Common myeloid progenitor, CD34-positive (primary cell): ENCODE measurements at regions not wholly inside any gene's neighbourhood (a gene's known extent, or its start where the extent isn't known, plus 50 kb on each side); places are given as distances from the start of the nearest gene placed in this dataset.

Experiments
- CTCF ChIA-PET: fragments of 350-600 bp; sonication (Branson Sonifier 250); formaldehyde crosslinking; loops from one replicate; lab custom pipeline; 2021; ENCODE audit warnings: antibody characterized with exemption; lab: Charles Lee
- POLR2A ChIA-PET: fragments of 350-600 bp; sonication (Branson Sonifier 250); formaldehyde crosslinking; loops from one replicate; lab custom pipeline; 2021; ENCODE audit warnings: antibody characterized with exemption; lab: Charles Lee
- DNase-seq, 3 donors: peaks; one replicate each; pipeline versions ENCODE4 v3.0.0 to v3.0.0-alpha.2; 2013
- H3K27ac ChIP-seq, 2 experiments: 1 replicate in 1 of 2; 2 replicates in 1 of 2; pipeline ENCODE4 v1.7.0; 2013; ENCODE audit warnings: inconsistent platforms in 2 of 2, low read length in 2 of 2, mild to moderate bottlenecking in 2 of 2, low read depth in 1 of 2, moderate library complexity in 1 of 2; ENCODE audit not compliant: severe bottlenecking in 2 of 2, insufficient read depth in 1 of 2, poor library complexity in 1 of 2
- H3K27me3 ChIP-seq, 5 experiments: replicated peaks in 2 of 5; 1 replicate in 3 of 5; 2 replicates in 2 of 5; pipeline versions ENCODE4 v1.6.1 to v1.7.0; 2013; ENCODE audit warnings: low read length in 4 of 5, mild to moderate bottlenecking in 2 of 5, moderate library complexity in 2 of 5, inconsistent platforms in 1 of 5; ENCODE audit not compliant: insufficient read depth in 5 of 5, control insufficient read depth in 4 of 5
- H3K36me3 ChIP-seq, 4 experiments: 1 replicate in 2 of 4; 2 replicates in 2 of 4; pipeline versions ENCODE4 v1.6.1 to v1.7.0; 2013; ENCODE audit warnings: low read length in 3 of 4, control low read depth in 1 of 4, mild to moderate bottlenecking in 1 of 4; ENCODE audit not compliant: control insufficient read depth in 4 of 4, insufficient read depth in 4 of 4
- H3K4me1 ChIP-seq, 4 experiments: 1 replicate in 3 of 4; 2 replicates in 1 of 4; pipeline versions ENCODE4 v1.6.1 to v1.7.1; 2013; ENCODE audit warnings: low read length in 3 of 4, mild to moderate bottlenecking in 3 of 4, control low read depth in 1 of 4, inconsistent platforms in 1 of 4, moderate library complexity in 1 of 4; ENCODE audit not compliant: control insufficient read depth in 4 of 4, insufficient read depth in 4 of 4; ENCODE audit errors: control extremely low read depth in 1 of 4
- H3K4me3 ChIP-seq, 7 experiments: 1 replicate in 4 of 7; 2 replicates in 3 of 7; pipeline versions ENCODE4 v1.5.1 to v1.7.0; 2013; ENCODE audit warnings: mild to moderate bottlenecking in 7 of 7, low read length in 6 of 7, moderate library complexity in 6 of 7, inconsistent platforms in 2 of 7, low read depth in 2 of 7, control low read depth in 1 of 7; ENCODE audit not compliant: insufficient read depth in 4 of 7, control insufficient read depth in 1 of 7; ENCODE audit errors: extremely low read depth in 1 of 7
- H3K9me3 ChIP-seq, 5 experiments: 1 replicate in 4 of 5; 2 replicates in 1 of 5; pipeline versions ENCODE4 v1.6.1 to v1.7.1; 2013; ENCODE audit warnings: low read length in 4 of 5, mild to moderate bottlenecking in 2 of 5, inconsistent platforms in 1 of 5, low read depth in 1 of 5, moderate library complexity in 1 of 5; ENCODE audit not compliant: control insufficient read depth in 4 of 5, insufficient read depth in 2 of 5; ENCODE audit errors: control extremely low read depth in 1 of 5
- WGBS: methylation state at CpG from one replicate; pipeline ENCODE4 v1.1.5; 2013; ENCODE audit not compliant: insufficient coverage; 5-methylcytosine and 5-hydroxymethylcytosine counted together

- Histone ChIP-seq H3K4me1 (no peaks in the 10 kb centered on the region), H3K4me3 (no peak overlapping the region), H3K36me3 (no peaks in the 10 kb centered on the region), H3K9me3 (no peaks in the 10 kb centered on the region), H3K27ac (no peak overlapping the region), H3K27me3 (peaks cover 0 to 2% (median 0%) of the 10 kb centered on the region in 5 experiments)
- no peak for DNase-seq
- POLR2A ChIA-PET, result no interaction called here
- CTCF ChIA-PET, result no interaction called here
- WGBS, result 88% methylated on average over 4 of the region's 4 CpGs
These were observed 416.7 kb upstream of the MAOA start for GRCh38 chrX:43239356-43239755.

GRCh38 chrX:43255596-43255995 lies 400.5 kb upstream of the MAOA start:
- ChIA-PET CTCF (no interaction called here), POLR2A (no interaction called here)
- H3K4me1 ChIP-seq, result no peaks in the 10 kb centered on the region
- 100% methylated on average over 1 of the region's 1 CpG for WGBS
- no peaks in the 10 kb centered on the region for H3K27me3 ChIP-seq
- no peak overlapping the region for H3K4me3 ChIP-seq
- DNase-seq, result no peak
- no peak overlapping the region for H3K27ac ChIP-seq
- H3K9me3 ChIP-seq, result no peaks in the 10 kb centered on the region
- no peaks in the 10 kb centered on the region for H3K36me3 ChIP-seq

- Histone ChIP-seq H3K4me1 (no peaks in the 10 kb centered on the region), H3K27ac (no peak overlapping the region), H3K4me3 (no peak overlapping the region), H3K36me3 (no peaks in the 10 kb centered on the region), H3K9me3 (no peaks in the 10 kb centered on the region), H3K27me3 (no peaks in the 10 kb centered on the region)
- no peak for DNase-seq
- ChIA-PET POLR2A (no interaction called here), CTCF (no interaction called here)
These were observed 389.6 kb upstream of the MAOA start for GRCh38 chrX:43266487-43266886.

DNA sequence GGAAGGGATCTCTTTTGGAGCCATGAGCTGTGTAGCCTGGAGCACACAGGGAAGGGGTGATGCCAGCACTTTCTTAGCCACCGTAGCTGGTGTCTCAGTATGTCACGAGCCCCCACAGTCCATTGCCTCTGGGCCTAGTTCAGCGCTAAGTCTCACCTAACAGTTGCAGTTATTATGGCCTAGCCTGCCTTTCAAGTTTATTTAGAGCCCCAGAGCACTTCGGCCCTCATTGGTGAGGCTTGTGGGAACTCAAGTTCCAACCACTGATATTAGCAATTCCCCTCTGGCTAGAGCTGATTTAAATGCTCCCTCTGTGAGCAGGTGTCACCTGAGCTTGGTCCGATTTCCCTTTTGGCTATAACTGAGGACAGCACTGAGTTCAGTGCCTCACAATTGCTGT lies 388.4 kb upstream of the MAOA start:
- no peaks in the 10 kb centered on the region for H3K9me3 ChIP-seq
- WGBS, result 84% methylated on average over 5 of the region's 5 CpGs
- H3K27ac ChIP-seq, result no peak overlapping the region
- no peaks in the 10 kb centered on the region for H3K36me3 ChIP-seq
- H3K4me3 ChIP-seq, result no peak overlapping the region
- DNase-seq, result no peak
- ChIA-PET POLR2A (no interaction called here), CTCF (no interaction called here)
- no peaks in the 10 kb centered on the region for H3K27me3 ChIP-seq
- H3K4me1 ChIP-seq, result no peaks in the 10 kb centered on the region

DNA sequence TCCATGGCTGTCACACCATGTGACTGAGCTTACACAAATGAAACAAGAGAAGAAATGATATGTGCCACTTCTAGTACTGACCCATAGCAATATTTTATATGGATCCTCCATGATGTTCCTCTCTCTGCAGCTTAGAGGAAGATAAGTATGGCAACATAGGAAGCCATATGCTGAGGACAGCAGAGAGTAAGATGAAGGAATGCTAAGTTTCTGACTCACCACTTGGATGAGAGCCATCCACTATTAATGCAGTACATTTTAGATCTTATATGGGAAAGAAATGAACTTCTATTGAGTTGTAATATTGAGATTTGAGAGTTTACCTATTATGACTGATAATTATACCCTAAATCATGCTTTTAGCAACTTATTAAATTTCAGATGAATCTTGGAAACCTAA lies 386.9 kb upstream of the MAOA start:
- POLR2A ChIA-PET, result no interaction called here
- Histone ChIP-seq H3K4me1 (no peaks in the 10 kb centered on the region), H3K9me3 (no peaks in the 10 kb centered on the region), H3K4me3 (no peak overlapping the region), H3K27ac (no peak overlapping the region), H3K27me3 (no peaks in the 10 kb centered on the region), H3K36me3 (no peaks in the 10 kb centered on the region)
- CTCF ChIA-PET, result no interaction called here
- no peak for DNase-seq

GRCh38 chrX:43277879-43278278 lies 378.2 kb upstream of the MAOA start:
- no peak for DNase-seq
- Histone ChIP-seq H3K9me3 (peaks cover 0 to 6% (median 0%) of the 10 kb centered on the region in 5 experiments), H3K27me3 (no peaks in the 10 kb centered on the region), H3K4me3 (no peak overlapping the region), H3K4me1 (no peaks in the 10 kb centered on the region), H3K27ac (no peak overlapping the region), H3K36me3 (no peaks in the 10 kb centered on the region)
- ChIA-PET CTCF (no interaction called here), POLR2A (no interaction called here)
- 93% methylated on average over 6 of the region's 8 CpGs for WGBS

GRCh38 chrX:43278440-43278839 lies 377.7 kb upstream of the MAOA start:
- ChIA-PET CTCF (no interaction called here), POLR2A (no interaction called here)
- Histone ChIP-seq H3K4me1 (no peaks in the 10 kb centered on the region), H3K36me3 (no peaks in the 10 kb centered on the region), H3K27me3 (no peaks in the 10 kb centered on the region), H3K4me3 (no peak overlapping the region), H3K9me3 (peaks cover 0 to 6% (median 0%) of the 10 kb centered on the region in 5 experiments), H3K27ac (no peak overlapping the region)
- WGBS, result 92% methylated on average over 18 of the region's 19 CpGs
- DNase-seq, result no peak
